ENCODE measurements at regions not wholly inside any gene's neighbourhood (a gene's known extent, or its start where the extent isn't known, plus 50 kb on each side); places are given as distances from the start of the nearest gene placed in this dataset.

GRCh38 chr2:56082665-56083064 is 101.1 kb upstream of the CCDC85A start:
- Histone ChIP-seq H3K27ac (no peak overlapping the region), H3K9me3 (ENCODE audit: low read depth) (no peaks in the 10 kb centered on the region)

DNA sequence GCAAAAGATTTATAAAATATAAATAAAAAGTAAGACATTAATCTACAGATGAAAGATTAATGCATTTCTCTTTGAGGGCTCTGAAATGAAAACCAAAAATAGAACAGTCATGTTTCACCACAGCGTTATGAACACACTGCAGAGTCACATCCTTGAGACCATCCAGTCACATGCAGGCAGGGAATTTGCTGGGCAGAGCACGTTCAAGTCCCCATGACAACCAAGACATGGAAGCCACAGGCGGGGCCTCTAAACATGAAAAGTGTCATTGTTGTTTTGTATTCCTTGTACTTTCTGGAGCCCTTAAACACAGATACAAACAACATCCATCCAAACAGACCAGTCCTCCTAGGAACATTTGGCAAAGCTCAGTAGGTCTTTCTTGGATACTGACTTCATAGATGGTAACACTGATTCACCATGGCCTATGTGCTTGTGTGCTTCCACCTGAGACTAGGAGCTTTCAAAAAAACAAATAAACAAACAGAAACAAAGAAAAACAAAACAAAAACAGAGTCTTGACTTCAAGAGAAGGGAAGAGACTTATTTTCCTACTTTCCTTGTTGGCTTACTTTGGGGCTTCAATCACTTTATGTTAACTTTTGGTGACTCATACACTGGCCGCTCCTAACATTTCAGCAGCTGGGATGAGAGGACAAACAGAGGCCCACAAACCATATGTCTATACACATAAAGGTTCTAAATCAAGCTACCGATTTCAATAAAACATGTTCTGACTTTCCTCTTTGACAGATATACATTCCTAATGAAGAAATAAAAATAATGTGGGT is 99.5 kb upstream of the CCDC85A start:
- H3K9me3 ChIP-seq (ENCODE audit: low read depth) = no peaks in the 10 kb centered on the region
- no peak overlapping the region for H3K4me3 ChIP-seq
- no peaks in the 10 kb centered on the region for H3K36me3 ChIP-seq
- TF ChIP-seq CTCF (IDR thresholded peaks at IDR 0.05; ENCODE audit: low read depth, low read length) = no peak
- H3K4me1 ChIP-seq (ENCODE audit: low read depth) = no peaks in the 10 kb centered on the region
- no peak overlapping the region for H3K27ac ChIP-seq
- no peak for DNase-seq (ENCODE audit: low read depth in 1 of 2, low spot score in 1 of 2)
- no peaks in the 10 kb centered on the region for H3K27me3 ChIP-seq

More at GRCh38 chr2:56082665-56083064, 101.1 kb upstream of the CCDC85A start:
- H3K4me3 ChIP-seq = no peak overlapping the region
- H3K27me3 ChIP-seq = no peaks in the 10 kb centered on the region
- no peak for TF ChIP-seq CTCF (IDR thresholded peaks at IDR 0.05; ENCODE audit: low read depth, low read length)
- no peak for DNase-seq (ENCODE audit: low read depth in 1 of 2, low spot score in 1 of 2)
- H3K4me1 ChIP-seq (ENCODE audit: low read depth) = no peaks in the 10 kb centered on the region
- no peaks in the 10 kb centered on the region for H3K36me3 ChIP-seq

GRCh38 chr2:56086336-56086735 is 97.5 kb upstream of the CCDC85A start:
- H3K36me3 ChIP-seq = no peaks in the 10 kb centered on the region
- H3K27ac ChIP-seq = no peak overlapping the region
- no peaks in the 10 kb centered on the region for H3K9me3 ChIP-seq (ENCODE audit: low read depth)
- no peak for TF ChIP-seq CTCF (IDR thresholded peaks at IDR 0.05; ENCODE audit: low read depth, low read length)
- H3K27me3 ChIP-seq = no peaks in the 10 kb centered on the region
- no peak for DNase-seq (ENCODE audit: low read depth in 1 of 2, low spot score in 1 of 2)
- no peaks in the 10 kb centered on the region for H3K4me1 ChIP-seq (ENCODE audit: low read depth)
- H3K4me3 ChIP-seq = no peak overlapping the region

DNA sequence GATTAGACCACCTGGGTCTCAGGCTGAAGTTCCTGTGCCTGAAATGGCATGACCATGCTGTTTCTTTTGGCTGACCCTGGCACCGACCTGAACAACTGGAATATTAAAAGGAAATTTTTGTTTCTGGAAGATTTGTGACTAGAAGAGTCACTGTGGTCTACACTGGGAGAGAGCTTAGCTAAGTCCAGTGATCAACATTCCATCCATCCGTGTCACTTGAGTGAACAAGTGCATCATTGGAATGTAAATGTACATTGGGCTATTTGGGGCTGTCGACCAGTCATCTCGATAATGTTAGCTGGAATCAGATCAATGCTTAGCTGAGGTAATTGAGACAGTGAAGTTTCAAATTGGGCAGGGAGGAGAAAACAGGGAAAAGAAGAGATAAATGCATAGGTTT is 95.4 kb upstream of the CCDC85A start:
- TF ChIP-seq CTCF (IDR thresholded peaks at IDR 0.05; ENCODE audit: low read depth, low read length) = no peak

GRCh38 chr2:56089931-56090330 is 93.9 kb upstream of the CCDC85A start:
- Histone ChIP-seq H3K9me3 (ENCODE audit: low read depth) (no peaks in the 10 kb centered on the region), H3K4me1 (ENCODE audit: low read depth) (no peaks in the 10 kb centered on the region), H3K27ac (no peak overlapping the region), H3K36me3 (no peaks in the 10 kb centered on the region), H3K27me3 (no peaks in the 10 kb centered on the region), H3K4me3 (no peak overlapping the region)
- TF ChIP-seq CTCF (IDR thresholded peaks at IDR 0.05; ENCODE audit: low read depth, low read length) = no peak
- no peak for DNase-seq (ENCODE audit: low read depth in 1 of 2, low spot score in 1 of 2)

More for the DNA sequence above, 95.4 kb upstream of the CCDC85A start:
- H3K4me3 ChIP-seq = no peak overlapping the region
- H3K27me3 ChIP-seq = no peaks in the 10 kb centered on the region
- DNase-seq (ENCODE audit: low read depth in 1 of 2, low spot score in 1 of 2) = no peak
- no peaks in the 10 kb centered on the region for H3K9me3 ChIP-seq (ENCODE audit: low read depth)
- H3K36me3 ChIP-seq = no peaks in the 10 kb centered on the region
- no peaks in the 10 kb centered on the region for H3K4me1 ChIP-seq (ENCODE audit: low read depth)
- H3K27ac ChIP-seq = no peak overlapping the region

All from cardiac muscle cell (in vitro differentiated cells and primary cell).